Esophagus squamous epithelium (tissue), 5 donors: ENCODE measurements at regions not wholly inside any gene's neighbourhood (a gene's known extent, or its start where the extent isn't known, plus 50 kb on each side); places are given as distances from the start of the nearest gene placed in this dataset.

Experiments
- DNase-seq: peaks from one replicate; lab custom pipeline; 2025; lab: John Stamatoyannopoulos, UW
- H3K27ac ChIP-seq, 4 donors: fragments of 200-600 bp; sonication (generic); one replicate each; pipeline ENCODE4 v1.5.1; 2016 to 2019; ENCODE audit warnings: mild to moderate bottlenecking in 1 of 4
- H3K27me3 ChIP-seq, 4 donors: fragments of 200-600 bp; sonication (generic); 1 replicate in 3 of 4; 2 replicates in 1 of 4; pipeline versions ENCODE4 v1.5.1 to v1.6.0; 2017 to 2021; ENCODE audit warnings: antibody characterized with exemption in 1 of 4
- H3K36me3 ChIP-seq, 3 donors: fragments of 200-600 bp; sonication (generic); one replicate each; pipeline ENCODE4 v1.5.1; 2016 to 2019
- H3K4me1 ChIP-seq, 3 donors: fragments of 200-600 bp; sonication (generic); one replicate each; pipeline ENCODE4 v1.5.1; 2017 to 2019
- H3K4me3 ChIP-seq, 4 donors: fragments of 200-600 bp; sonication (generic); 1 replicate in 3 of 4; 2 replicates in 1 of 4; pipeline ENCODE4 v1.5.1; 2016 to 2019; ENCODE audit warnings: mild to moderate bottlenecking in 2 of 4, moderate library complexity in 1 of 4
- H3K9me3 ChIP-seq, 3 donors: fragments of 200-600 bp; sonication (generic); one replicate each; pipeline ENCODE4 v1.5.1; 2016 to 2019
- POLR2A ChIP-seq, 4 donors: fragments of 450-650 bp; IDR thresholded peaks; one replicate each; pipeline ENCODE4 v1.6.1; 2017; ENCODE audit warnings: antibody characterized with exemption in 4 of 4, mild to moderate bottlenecking in 4 of 4, moderate library complexity in 3 of 4
- WGBS, 2 donors: methylation state at CpG; one replicate each; pipeline ENCODE4 v1.1.5; 2018; 5-methylcytosine and 5-hydroxymethylcytosine counted together
- intact Hi-C: fragments of 100-400 bp; cut with DNase I; formaldehyde crosslinking; loops from one replicate; pipeline ENCODE4 v1.15.0; 2022
- TF ChIP-seq, protein P1 (sequence below), 6 experiments: fragments of 450-650 bp in 4 of 6; fragments of 200-600 bp in 2 of 6; sonication (generic) in 2 of 6; IDR thresholded peaks; one replicate each; pipeline ENCODE4 v1.5.1; 2016 to 2019; ENCODE audit warnings: antibody characterized with exemption in 6 of 6, mild to moderate bottlenecking in 4 of 6, moderate library complexity in 4 of 6
- donor health status: DM: yes; HTN: yes; CAD: no.

DNA sequence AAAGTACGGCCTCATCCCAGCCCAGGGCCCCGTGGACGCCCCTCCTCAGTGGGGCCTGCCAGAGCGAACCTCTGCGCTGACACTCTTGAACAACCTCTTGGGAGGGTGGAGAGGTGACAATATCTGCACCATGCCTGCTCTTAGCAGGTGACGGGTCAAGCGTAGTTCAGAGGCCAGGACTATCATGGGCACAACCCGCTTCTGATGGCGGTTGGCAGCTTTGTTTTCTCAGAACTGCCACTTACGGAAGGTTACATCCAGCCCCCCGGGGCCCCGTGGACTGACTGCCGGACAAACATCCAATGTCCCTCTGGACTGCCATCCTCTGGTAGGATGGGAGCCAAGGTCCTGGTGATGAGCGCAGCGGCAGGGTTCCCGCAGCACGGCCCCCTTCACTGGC lies 91.1 kb downstream of the TUBA3C start:
- H3K36me3 ChIP-seq = no peaks in the 10 kb centered on the region
- peaks cover 0 to 41% (median 0%) of the 10 kb centered on the region in 3 donors for H3K9me3 ChIP-seq
- intact Hi-C loops = no loop called here
- H3K27ac ChIP-seq = no peak overlapping the region
- 92 to 95% methylated on average over 10 to 12 of the region's 17 CpGs for WGBS, 2 donors
- TF ChIP-seq, protein P1, sequence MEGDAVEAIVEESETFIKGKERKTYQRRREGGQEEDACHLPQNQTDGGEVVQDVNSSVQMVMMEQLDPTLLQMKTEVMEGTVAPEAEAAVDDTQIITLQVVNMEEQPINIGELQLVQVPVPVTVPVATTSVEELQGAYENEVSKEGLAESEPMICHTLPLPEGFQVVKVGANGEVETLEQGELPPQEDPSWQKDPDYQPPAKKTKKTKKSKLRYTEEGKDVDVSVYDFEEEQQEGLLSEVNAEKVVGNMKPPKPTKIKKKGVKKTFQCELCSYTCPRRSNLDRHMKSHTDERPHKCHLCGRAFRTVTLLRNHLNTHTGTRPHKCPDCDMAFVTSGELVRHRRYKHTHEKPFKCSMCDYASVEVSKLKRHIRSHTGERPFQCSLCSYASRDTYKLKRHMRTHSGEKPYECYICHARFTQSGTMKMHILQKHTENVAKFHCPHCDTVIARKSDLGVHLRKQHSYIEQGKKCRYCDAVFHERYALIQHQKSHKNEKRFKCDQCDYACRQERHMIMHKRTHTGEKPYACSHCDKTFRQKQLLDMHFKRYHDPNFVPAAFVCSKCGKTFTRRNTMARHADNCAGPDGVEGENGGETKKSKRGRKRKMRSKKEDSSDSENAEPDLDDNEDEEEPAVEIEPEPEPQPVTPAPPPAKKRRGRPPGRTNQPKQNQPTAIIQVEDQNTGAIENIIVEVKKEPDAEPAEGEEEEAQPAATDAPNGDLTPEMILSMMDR (IDR thresholded peaks at IDR 0.05) = no peak
- no peak for TF ChIP-seq POLR2A (IDR thresholded peaks at IDR 0.05)
- H3K4me1 ChIP-seq = no peaks in the 10 kb centered on the region
- H3K4me3 ChIP-seq = no peak overlapping the region
- DNase-seq = no peak
- H3K27me3 ChIP-seq = no peaks in the 10 kb centered on the region

DNA sequence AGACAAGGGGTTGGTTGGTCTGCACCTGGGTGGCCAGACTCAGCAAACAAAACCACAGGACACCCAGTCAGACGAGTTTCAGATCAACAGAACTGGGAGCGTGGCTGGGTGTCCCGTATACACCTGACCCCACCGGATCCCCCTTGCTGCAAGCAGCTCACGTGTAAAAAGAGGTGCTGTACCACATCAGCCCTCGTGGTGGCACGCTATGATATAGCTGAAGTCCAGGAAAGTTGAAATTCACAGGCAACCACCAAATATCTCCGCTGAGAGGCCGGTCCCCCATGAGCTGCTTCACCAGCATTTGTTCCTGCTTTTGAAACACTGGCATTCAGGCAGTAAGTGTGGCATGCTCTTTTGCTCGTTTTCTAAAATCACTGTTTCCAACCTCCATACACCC lies 92.3 kb downstream of the TUBA3C start:
- Histone ChIP-seq H3K27ac (no peak overlapping the region), H3K27me3 (no peaks in the 10 kb centered on the region), H3K4me3 (no peak overlapping the region), H3K36me3 (no peaks in the 10 kb centered on the region), H3K9me3 (peaks cover 0 to 47% (median 0%) of the 10 kb centered on the region in 3 donors), H3K4me1 (no peaks in the 10 kb centered on the region)
- DNase-seq = no peak
- intact Hi-C loops = no loop called here
- WGBS, 2 donors = 49 to 54% methylated on average over 6 to 10 of the region's 10 CpGs
- TF ChIP-seq, protein P1 (IDR thresholded peaks at IDR 0.05) = no peak
- no peak for TF ChIP-seq POLR2A (IDR thresholded peaks at IDR 0.05)

DNA sequence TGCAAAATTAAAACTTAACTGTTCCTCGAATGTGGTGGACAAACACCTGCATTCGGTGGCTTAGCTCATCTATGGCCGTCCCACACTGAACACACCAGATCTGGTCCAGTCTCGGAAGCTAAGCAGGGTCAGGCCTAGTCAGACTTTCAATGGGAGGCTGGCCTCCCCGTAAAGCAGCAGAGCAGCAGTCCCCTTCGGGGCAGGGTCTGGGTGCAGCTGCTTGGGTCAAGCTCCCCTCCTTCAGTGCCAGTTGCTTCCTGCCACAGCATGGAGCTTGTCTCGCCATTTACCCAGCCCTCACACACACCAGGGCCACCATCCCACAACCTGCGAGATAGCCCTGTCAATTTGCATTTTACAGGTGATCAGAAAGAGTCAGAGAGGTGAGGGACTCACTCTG lies 93.2 kb downstream of the TUBA3C start:
- no peak for DNase-seq
- Histone ChIP-seq H3K4me1 (no peaks in the 10 kb centered on the region), H3K9me3 (peaks cover 0 to 49% (median 0%) of the 10 kb centered on the region in 3 donors), H3K4me3 (no peak overlapping the region), H3K27ac (no peak overlapping the region), H3K27me3 (no peaks in the 10 kb centered on the region), H3K36me3 (no peaks in the 10 kb centered on the region)
- intact Hi-C loops = no loop called here
- TF ChIP-seq, protein P1 (IDR thresholded peaks at IDR 0.05) = no peak
- no peak for TF ChIP-seq POLR2A (IDR thresholded peaks at IDR 0.05)
- WGBS, 2 donors = 74 to 75% methylated on average over 3 to 6 of the region's 8 CpGs

DNA sequence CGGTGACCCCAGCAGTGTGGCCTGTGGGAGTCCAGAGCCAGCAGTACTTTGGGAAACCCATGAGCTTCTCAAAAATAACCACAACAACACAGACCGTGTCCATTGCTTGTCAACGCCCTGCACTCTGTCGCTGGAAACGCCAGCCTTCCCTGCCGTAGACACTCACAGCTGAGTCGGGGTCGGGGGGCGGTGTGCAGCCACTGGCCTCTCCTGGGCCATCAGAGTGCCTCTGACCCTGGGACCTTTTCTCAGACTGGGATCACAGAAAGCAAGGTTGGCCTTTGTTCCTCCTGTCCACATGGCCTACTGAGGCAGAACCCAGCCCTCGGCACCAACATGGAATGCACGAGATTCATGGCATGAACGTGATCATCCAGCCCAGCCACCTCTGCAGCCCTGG lies 95.7 kb downstream of the TUBA3C start:
- H3K27me3 ChIP-seq = no peaks in the 10 kb centered on the region
- H3K9me3 ChIP-seq = peaks cover 0 to 46% (median 0%) of the 10 kb centered on the region in 3 donors
- H3K4me3 ChIP-seq = no peak overlapping the region
- DNase-seq = no peak
- TF ChIP-seq POLR2A (IDR thresholded peaks at IDR 0.05) = no peak
- TF ChIP-seq, protein P1 (IDR thresholded peaks at IDR 0.05) = no peak
- H3K36me3 ChIP-seq = no peaks in the 10 kb centered on the region
- intact Hi-C loops = no loop called here
- no peak overlapping the region for H3K27ac ChIP-seq
- 85 to 100% methylated on average over 2 to 4 of the region's 12 CpGs for WGBS, 2 donors
- H3K4me1 ChIP-seq = no peaks in the 10 kb centered on the region

DNA sequence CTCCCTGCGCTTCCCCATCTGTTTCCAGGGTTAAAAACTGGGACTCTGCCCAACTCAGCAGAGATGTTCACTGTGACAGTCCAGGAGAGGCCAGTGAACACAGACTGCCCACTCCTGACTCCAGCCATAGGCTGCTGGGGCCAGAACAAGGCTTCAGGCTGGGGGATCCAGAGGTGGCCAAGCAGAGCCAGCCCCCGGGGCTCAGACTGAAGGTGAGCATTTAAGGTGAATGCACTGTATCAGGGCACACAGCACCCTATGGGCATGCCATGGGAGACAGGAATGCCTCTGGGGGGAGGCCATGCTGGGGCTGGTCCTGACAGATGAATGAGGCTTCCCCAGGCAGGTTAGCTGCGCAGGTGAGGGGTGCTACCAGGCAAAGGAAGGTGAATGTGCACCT lies 96.4 kb downstream of the TUBA3C start:
- no peak for DNase-seq
- Histone ChIP-seq H3K27ac (no peak overlapping the region), H3K4me1 (no peaks in the 10 kb centered on the region), H3K4me3 (no peak overlapping the region), H3K36me3 (no peaks in the 10 kb centered on the region), H3K27me3 (no peaks in the 10 kb centered on the region), H3K9me3 (peaks cover 0 to 40% (median 0%) of the 10 kb centered on the region in 3 donors)
- TF ChIP-seq, protein P1 (IDR thresholded peaks at IDR 0.05) = no peak
- no peak for TF ChIP-seq POLR2A (IDR thresholded peaks at IDR 0.05)
- 0% methylated on average over 1 of the region's 3 CpGs for WGBS, 2 donors
- intact Hi-C loops = no loop called here
